A549 (cell line): ENCODE measurements at regions not wholly inside any gene's neighbourhood (a gene's known extent, or its start where the extent isn't known, plus 50 kb on each side); places are given as distances from the start of the nearest gene placed in this dataset.
"Not testable (repeated sequence)": the region's sequence is repeated elsewhere in the genome, so short reads cannot be mapped to it uniquely, and the experiment has no call there.

Source experiments
- BHLHE40 ChIP-seq: IDR thresholded peaks from 2 replicates; pipeline ENCODE4 v1.6.1; 2012; ENCODE audit warnings: low read depth, low read length, inconsistent platforms
- CTCF ChIP-seq: fragments of >200 bp; sonication (Bioruptor Twin); formaldehyde crosslinking; IDR thresholded peaks from 3 replicates; pipeline ENCODE4 v1.5.1; 2016
- EP300 ChIP-seq, 2 experiments: fragments of >200 bp; sonication (Bioruptor Twin); formaldehyde crosslinking; IDR thresholded peaks; 2 replicates in 1 of 2; 3 replicates in 1 of 2; pipeline ENCODE4 v1.6.1; 2016 to 2017
- ESRRA ChIP-seq: fragments of 150-350 bp; IDR thresholded peaks from 2 replicates; pipeline ENCODE4 v1.6.1; 2014; ENCODE audit warnings: mild to moderate bottlenecking, low read length, borderline replicate concordance
- JUN ChIP-seq, 2 experiments: fragments of >200 bp; sonication (Bioruptor Twin); formaldehyde crosslinking; IDR thresholded peaks; 2 replicates in 1 of 2; 3 replicates in 1 of 2; pipeline ENCODE4 v1.6.1; 2016 to 2017
- POLR2A ChIP-seq: IDR thresholded peaks from 2 replicates; pipeline ENCODE4 v1.6.1; 2012; ENCODE audit warnings: mild to moderate bottlenecking, low read length
- RNF2 ChIP-seq: fragments of 200-600 bp; sonication (generic); IDR thresholded peaks from 2 replicates; pipeline ENCODE4 v1.6.1; 2016; ENCODE audit warnings: low read depth, mild to moderate bottlenecking, antibody characterized with exemption, moderate library complexity, borderline replicate concordance
- SMC3 ChIP-seq: fragments of >200 bp; sonication (Bioruptor Twin); formaldehyde crosslinking; IDR thresholded peaks from 3 replicates; pipeline ENCODE4 v1.6.1; 2018; ENCODE audit warnings: inconsistent platforms
- USF2 ChIP-seq: fragments of 450-650 bp; IDR thresholded peaks from 2 replicates; pipeline ENCODE4 v1.6.1; 2014; ENCODE audit warnings: antibody characterized with exemption

GRCh38 chr4:128437023-128437422 lies 149.4 kb upstream of the PGRMC2 start:
- TF ChIP-seq JUN (IDR thresholded peaks at IDR 0.05); POLR2A; USF2; ESRRA; BHLHE40; EP300 (IDR thresholded peaks at IDR 0.05); CTCF; RNF2; SMC3: not testable (repeated sequence)
